ENCODE measurements at regions not wholly inside any gene's neighbourhood (a gene's known extent, or its start where the extent isn't known, plus 50 kb on each side); places are given as distances from the start of the nearest gene placed in this dataset.

DNA sequence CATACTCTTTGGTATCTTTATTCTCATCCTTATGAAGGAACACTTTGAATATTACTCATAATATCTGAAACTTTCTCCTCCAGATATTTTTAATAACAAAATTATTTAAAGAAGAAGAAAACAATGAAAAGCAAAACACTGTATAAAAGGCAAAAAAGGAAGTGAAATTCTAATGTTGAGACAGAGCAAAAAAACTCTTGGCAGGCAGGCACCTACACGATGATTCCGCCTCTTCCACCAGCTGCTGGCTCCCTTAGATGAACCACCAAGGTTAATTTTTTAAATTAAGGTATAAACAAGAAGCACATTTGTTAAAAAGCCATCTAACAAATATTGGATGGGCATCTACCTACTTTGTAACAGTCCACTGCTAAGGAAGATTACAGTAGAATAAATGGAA, 434.7 kb downstream of the EPHA4 start:
- TF ChIP-seq ARNT (IDR thresholded peaks at IDR 0.05) (no peak), RCOR1 (IDR thresholded peaks at IDR 0.05; ENCODE audit: borderline replicate concordance in 1 of 2, low read depth in 2 of 2, low read length in 2 of 2) (no peak), RFX5 (IDR thresholded peaks at IDR 0.05; ENCODE audit: low read depth, low read length) (no peak), STAT6 (CRISPR knock-in tag; IDR thresholded peaks at IDR 0.05) (no peak), ADNP (tag; IDR thresholded peaks at IDR 0.05) (no peak), CREB3 (tag; conservative IDR thresholded peaks at IDR 0.05; ENCODE audit: low read depth) (no peak)
- TF ChIP-seq, protein P1, sequence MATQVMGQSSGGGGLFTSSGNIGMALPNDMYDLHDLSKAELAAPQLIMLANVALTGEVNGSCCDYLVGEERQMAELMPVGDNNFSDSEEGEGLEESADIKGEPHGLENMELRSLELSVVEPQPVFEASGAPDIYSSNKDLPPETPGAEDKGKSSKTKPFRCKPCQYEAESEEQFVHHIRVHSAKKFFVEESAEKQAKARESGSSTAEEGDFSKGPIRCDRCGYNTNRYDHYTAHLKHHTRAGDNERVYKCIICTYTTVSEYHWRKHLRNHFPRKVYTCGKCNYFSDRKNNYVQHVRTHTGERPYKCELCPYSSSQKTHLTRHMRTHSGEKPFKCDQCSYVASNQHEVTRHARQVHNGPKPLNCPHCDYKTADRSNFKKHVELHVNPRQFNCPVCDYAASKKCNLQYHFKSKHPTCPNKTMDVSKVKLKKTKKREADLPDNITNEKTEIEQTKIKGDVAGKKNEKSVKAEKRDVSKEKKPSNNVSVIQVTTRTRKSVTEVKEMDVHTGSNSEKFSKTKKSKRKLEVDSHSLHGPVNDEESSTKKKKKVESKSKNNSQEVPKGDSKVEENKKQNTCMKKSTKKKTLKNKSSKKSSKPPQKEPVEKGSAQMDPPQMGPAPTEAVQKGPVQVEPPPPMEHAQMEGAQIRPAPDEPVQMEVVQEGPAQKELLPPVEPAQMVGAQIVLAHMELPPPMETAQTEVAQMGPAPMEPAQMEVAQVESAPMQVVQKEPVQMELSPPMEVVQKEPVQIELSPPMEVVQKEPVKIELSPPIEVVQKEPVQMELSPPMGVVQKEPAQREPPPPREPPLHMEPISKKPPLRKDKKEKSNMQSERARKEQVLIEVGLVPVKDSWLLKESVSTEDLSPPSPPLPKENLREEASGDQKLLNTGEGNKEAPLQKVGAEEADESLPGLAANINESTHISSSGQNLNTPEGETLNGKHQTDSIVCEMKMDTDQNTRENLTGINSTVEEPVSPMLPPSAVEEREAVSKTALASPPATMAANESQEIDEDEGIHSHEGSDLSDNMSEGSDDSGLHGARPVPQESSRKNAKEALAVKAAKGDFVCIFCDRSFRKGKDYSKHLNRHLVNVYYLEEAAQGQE (IDR thresholded peaks at IDR 0.05; ENCODE audit: borderline replicate concordance): no peak
- TF ChIP-seq, protein P1 (CRISPR knock-in tag; IDR thresholded peaks at IDR 0.05; ENCODE audit: low read depth): no peak
- TF ChIP-seq, protein P2, sequence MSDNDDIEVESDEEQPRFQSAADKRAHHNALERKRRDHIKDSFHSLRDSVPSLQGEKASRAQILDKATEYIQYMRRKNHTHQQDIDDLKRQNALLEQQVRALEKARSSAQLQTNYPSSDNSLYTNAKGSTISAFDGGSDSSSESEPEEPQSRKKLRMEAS (CRISPR knock-in tag; IDR thresholded peaks at IDR 0.05): no peak

Measured in K562 (cell line).